Activated CD4-positive, alpha-beta T cell treated with anti-CD3 and anti-CD28 coated beads for 24 hours (primary cell): ENCODE measurements at regions not wholly inside any gene's neighbourhood (a gene's known extent, or its start where the extent isn't known, plus 50 kb on each side); places are given as distances from the start of the nearest gene placed in this dataset.

Source experiments
- DNase-seq, 2 donors: peaks; one replicate each; pipeline ENCODE4 v3.0.0-alpha.2; 2020; ENCODE audit warnings: low read depth in 2 of 2

GRCh38 chr17:33640629-33641028 is 347.5 kb upstream of the ASIC2 start:
- DNase-seq = no peak

- DNase-seq = no peak
Observed at GRCh38 chr17:33642002-33642401, 348.9 kb upstream of the ASIC2 start.

GRCh38 chr17:33647956-33648355 is 354.9 kb upstream of the ASIC2 start:
- DNase-seq = no peak

GRCh38 chr17:33650304-33650703 is 357.2 kb upstream of the ASIC2 start:
- no peak for DNase-seq

- no peak for DNase-seq
Observed at GRCh38 chr17:33651686-33652085, 358.6 kb upstream of the ASIC2 start.

- no peak for DNase-seq
Observed at GRCh38 chr17:33652731-33653398, 359.8 kb upstream of the ASIC2 start.

GRCh38 chr17:33653399-33653788 is 360.3 kb upstream of the ASIC2 start:
- no peak for DNase-seq

GRCh38 chr17:33657181-33657580 is 364.1 kb upstream of the ASIC2 start:
- no peak for DNase-seq

GRCh38 chr17:33661975-33662374 is 368.9 kb upstream of the ASIC2 start:
- no peak for DNase-seq

GRCh38 chr17:33664116-33664840 is 371.2 kb upstream of the ASIC2 start:
- DNase-seq = no peak

GRCh38 chr17:33667052-33667509 is 374.0 kb upstream of the ASIC2 start:
- peak in 1 of 2 donors; percentile 4 for DNase-seq

- no peak for DNase-seq
Observed at GRCh38 chr17:33667671-33668070, 374.6 kb upstream of the ASIC2 start.

GRCh38 chr17:33668516-33668915 is 375.4 kb upstream of the ASIC2 start:
- no peak for DNase-seq

GRCh38 chr17:33671491-33671890 is 378.4 kb upstream of the ASIC2 start:
- no peak for DNase-seq

- DNase-seq = peak in 1 of 2 donors; percentile 22
Observed at GRCh38 chr17:33674685-33675084, 381.6 kb upstream of the ASIC2 start.

GRCh38 chr17:33676444-33676843 is 383.3 kb upstream of the ASIC2 start:
- no peak for DNase-seq

GRCh38 chr17:33679595-33679994 is 386.5 kb upstream of the ASIC2 start:
- DNase-seq = no peak

GRCh38 chr17:33680472-33680871 is 387.4 kb upstream of the ASIC2 start:
- DNase-seq = no peak

- DNase-seq = no peak
Observed at GRCh38 chr17:33682599-33682998, 389.5 kb upstream of the ASIC2 start.

- DNase-seq = no peak
Observed at GRCh38 chr17:33684735-33685134, 391.6 kb upstream of the ASIC2 start.

- DNase-seq = no peak
Observed at GRCh38 chr17:33686171-33686570, 393.1 kb upstream of the ASIC2 start.

GRCh38 chr17:33687831-33688230 is 394.7 kb upstream of the ASIC2 start:
- DNase-seq = no peak

- no peak for DNase-seq
Observed at GRCh38 chr17:33688771-33689170, 395.7 kb upstream of the ASIC2 start.
